Left ventricle myocardium inferior (tissue), 1 donor: ENCODE measurements at regions not wholly inside any gene's neighbourhood (a gene's known extent, or its start where the extent isn't known, plus 50 kb on each side); places are given as distances from the start of the nearest gene placed in this dataset.

Experiments
- DNase-seq: peaks from one replicate; pipeline ENCODE4 v3.0.0-alpha.2; 2020
- H3K27ac ChIP-seq: fragments of 200-600 bp; replicated peaks from 2 replicates; pipeline ENCODE4 v1.8.0; 2021
- H3K27me3 ChIP-seq: fragments of 200-600 bp; 2 replicates; pipeline ENCODE4 v1.8.0; 2021; ENCODE audit warnings: low read depth
- H3K36me3 ChIP-seq: fragments of 200-600 bp; 2 replicates; pipeline ENCODE4 v1.8.0; 2021
- H3K4me1 ChIP-seq: fragments of 200-600 bp; 2 replicates; pipeline ENCODE4 v1.8.0; 2021
- H3K4me3 ChIP-seq: fragments of 200-600 bp; 2 replicates; pipeline ENCODE4 v1.8.0; 2021; ENCODE audit warnings: mild to moderate bottlenecking, moderate library complexity
- H3K9me3 ChIP-seq: fragments of 200-600 bp; replicated peaks from 2 replicates; pipeline ENCODE4 v1.8.0; 2021
- CTCF ChIP-seq: fragments of 200-600 bp; IDR thresholded peaks from 2 replicates; pipeline ENCODE4 v1.8.0; 2021; ENCODE audit warnings: antibody characterized with exemption, mild to moderate bottlenecking, borderline replicate concordance
- intact Hi-C: fragments of 100-400 bp; cut with micrococcal nuclease; formaldehyde crosslinking; loops from one replicate; pipeline ENCODE4 v1.11.0; 2022
- donor health status: DM: no; HTN: yes; CAD: no; lungs with severe emphysema.

DNA sequence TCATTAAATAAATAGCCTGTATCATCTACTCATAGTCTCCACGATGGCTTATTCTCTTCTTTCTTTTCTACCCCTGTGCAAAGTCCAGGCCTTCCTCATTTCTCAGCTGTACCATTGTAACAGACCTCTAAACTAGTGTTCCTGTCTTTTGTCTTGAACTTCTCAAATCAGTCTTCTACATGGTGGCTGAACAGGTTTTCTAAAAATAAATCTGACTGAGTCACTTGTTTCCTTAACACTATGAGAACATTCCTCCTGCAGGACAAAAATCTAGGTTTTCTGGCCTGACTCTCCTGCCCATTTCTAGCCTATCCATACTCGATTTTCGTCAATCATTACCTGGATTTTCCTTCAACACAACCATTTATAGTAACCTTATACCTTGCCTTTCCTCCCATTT is 1080.8 kb upstream of the TENM4 start:
- no peaks in the 10 kb centered on the region for H3K4me1 ChIP-seq
- no peak overlapping the region for H3K4me3 ChIP-seq
- H3K36me3 ChIP-seq, result no peaks in the 10 kb centered on the region
- intact Hi-C loops, result no loop called here
- H3K27me3 ChIP-seq, result no peaks in the 10 kb centered on the region
- DNase-seq, result no peak
- H3K27ac ChIP-seq, result no peak overlapping the region
- no peak for TF ChIP-seq CTCF
- peaks cover 21% of the 10 kb centered on the region for H3K9me3 ChIP-seq

- Histone ChIP-seq H3K36me3 (no peaks in the 10 kb centered on the region), H3K4me1 (no peaks in the 10 kb centered on the region), H3K27me3 (no peaks in the 10 kb centered on the region), H3K27ac (no peak overlapping the region), H3K4me3 (no peak overlapping the region), H3K9me3 (peaks cover 21% of the 10 kb centered on the region)
- no peak for TF ChIP-seq CTCF
- DNase-seq, result no peak
- intact Hi-C loops, result no loop called here
Measured at GRCh38 chr11:80520507-80520887, 1079.7 kb upstream of the TENM4 start.

- intact Hi-C loops, result no loop called here
- H3K27me3 ChIP-seq, result no peaks in the 10 kb centered on the region
- TF ChIP-seq CTCF, result no peak
- H3K9me3 ChIP-seq, result peaks cover 21% of the 10 kb centered on the region
- no peaks in the 10 kb centered on the region for H3K36me3 ChIP-seq
- DNase-seq, result no peak
- H3K27ac ChIP-seq, result no peak overlapping the region
- H3K4me3 ChIP-seq, result no peak overlapping the region
- H3K4me1 ChIP-seq, result no peaks in the 10 kb centered on the region
Measured at GRCh38 chr11:80519596-80520506, 1079.0 kb upstream of the TENM4 start.

GRCh38 chr11:80517701-80518100 is 1076.9 kb upstream of the TENM4 start:
- H3K4me3 ChIP-seq, result no peak overlapping the region
- intact Hi-C loops, result no loop called here
- TF ChIP-seq CTCF, result no peak
- no peaks in the 10 kb centered on the region for H3K27me3 ChIP-seq
- H3K36me3 ChIP-seq, result no peaks in the 10 kb centered on the region
- no peak for DNase-seq
- no peaks in the 10 kb centered on the region for H3K4me1 ChIP-seq
- no peak overlapping the region for H3K27ac ChIP-seq
- peaks cover 21% of the 10 kb centered on the region for H3K9me3 ChIP-seq

DNA sequence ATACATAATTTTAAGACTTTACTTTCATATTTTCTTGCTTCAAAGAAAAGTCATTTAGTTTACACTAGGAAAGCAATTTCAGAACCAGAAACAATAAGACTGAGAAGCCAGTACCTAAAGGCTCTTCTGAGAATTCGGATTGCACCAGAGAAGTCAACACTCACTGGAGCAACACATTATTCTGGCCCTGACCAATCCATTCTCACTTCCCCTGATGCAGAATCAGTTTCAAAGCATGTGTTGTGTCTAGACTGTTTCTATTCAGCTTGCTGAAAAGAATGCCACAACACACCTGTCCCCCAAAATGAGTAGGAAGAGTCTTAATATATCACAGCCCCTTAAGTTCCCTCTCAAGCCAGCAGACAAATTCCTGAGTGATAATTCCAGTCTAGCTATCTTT is 1074.3 kb upstream of the TENM4 start:
- no peak for TF ChIP-seq CTCF
- no peak for DNase-seq
- no peaks in the 10 kb centered on the region for H3K27me3 ChIP-seq
- intact Hi-C loops, result no loop called here
- no peaks in the 10 kb centered on the region for H3K36me3 ChIP-seq
- H3K4me1 ChIP-seq, result no peaks in the 10 kb centered on the region
- H3K27ac ChIP-seq, result no peak overlapping the region
- H3K9me3 ChIP-seq, result peaks cover 27% of the 10 kb centered on the region
- H3K4me3 ChIP-seq, result no peak overlapping the region
